H1 (cell line): ENCODE measurements at regions not wholly inside any gene's neighbourhood (a gene's known extent, or its start where the extent isn't known, plus 50 kb on each side); places are given as distances from the start of the nearest gene placed in this dataset.

Experiments used
- CTCF ChIA-PET: fragments of 300-600 bp; sonication (Branson Sonifier 250); formaldehyde crosslinking; loops from one replicate; lab custom pipeline; 2021; ENCODE audit not compliant: partially characterized antibody; lab: Charles Lee
- POLR2A ChIA-PET: fragments of 300-600 bp; sonication (Branson Sonifier 250); formaldehyde crosslinking; loops from one replicate; lab custom pipeline; 2021; ENCODE audit warnings: inconsistent platforms; ENCODE audit not compliant: partially characterized antibody; lab: Charles Lee
- DNase-seq, 2 experiments: peaks; one replicate each; pipeline versions ENCODE4 v3.0.0 to v3.0.0-alpha.2; 2010 to 2022; ENCODE audit warnings: low spot score in 2 of 2, low read depth in 1 of 2, mixed read lengths in 1 of 2
- FAIRE-seq: peaks from 2 replicates; lab custom pipeline; 2011; peaks lifted over from hg19 to GRCh38; lab: Jason Lieb, UNC
- H2AFZ ChIP-seq: 2 replicates; pipeline ENCODE4 v1.8.1; 2012; ENCODE audit warnings: low read length, inconsistent platforms
- H2AK5ac ChIP-seq: 2 replicates; pipeline ENCODE4 v1.6.1; 2013; ENCODE audit warnings: low read depth, low read length
- H2BK120ac ChIP-seq: replicated peaks from 2 replicates; pipeline ENCODE3; 2013; ENCODE audit warnings: low read depth, low read length, inconsistent platforms
- H2BK12ac ChIP-seq: 2 replicates; pipeline ENCODE4 v1.6.1; 2013; ENCODE audit warnings: low read depth, low read length
- H2BK15ac ChIP-seq: 2 replicates; pipeline ENCODE4 v1.6.1; 2013; ENCODE audit warnings: low read length
- H2BK20ac ChIP-seq: 2 replicates; pipeline ENCODE4 v1.6.1; 2013; ENCODE audit warnings: low read length
- H2BK5ac ChIP-seq: 2 replicates; pipeline ENCODE4 v1.6.1; 2013; ENCODE audit warnings: low read depth, low read length
- H3K14ac ChIP-seq: 2 replicates; pipeline ENCODE4 v1.6.1; 2013; ENCODE audit warnings: inconsistent platforms; ENCODE audit not compliant: insufficient read length
- H3K18ac ChIP-seq: 2 replicates; pipeline ENCODE4 v1.6.1; 2013; ENCODE audit warnings: low read length; ENCODE audit errors: extremely low read depth
- H3K23ac ChIP-seq: 2 replicates; pipeline ENCODE4 v1.6.1; 2013; ENCODE audit warnings: inconsistent platforms; ENCODE audit not compliant: insufficient read length
- H3K23me2 ChIP-seq: 2 replicates; pipeline ENCODE4 v1.6.1; 2013; ENCODE audit warnings: low read depth, low read length
- H3K27ac ChIP-seq: 2 replicates; pipeline ENCODE4 v1.6.1; 2011; ENCODE audit warnings: low read depth, low read length, inconsistent platforms
- H3K27me3 ChIP-seq, 4 experiments: replicated peaks in 1 of 4; 1 replicate in 1 of 4; 2 replicates in 3 of 4; pipeline versions ENCODE4 v1.6.1 to v1.8.1; 2011 to 2013; ENCODE audit warnings: low read length in 3 of 4, mild to moderate bottlenecking in 3 of 4, inconsistent platforms in 2 of 4, mixed read lengths in 2 of 4, moderate library complexity in 1 of 4; ENCODE audit not compliant: control insufficient read depth in 3 of 4, insufficient read depth in 3 of 4; ENCODE audit errors: extremely low read depth in 1 of 4
- H3K36me3 ChIP-seq, 4 experiments: 2 replicates each; pipeline versions ENCODE4 v1.6.1 to v1.8.1; 2011 to 2013; ENCODE audit warnings: mild to moderate bottlenecking in 4 of 4, low read length in 3 of 4, moderate library complexity in 2 of 4, control low read depth in 1 of 4, inconsistent platforms in 1 of 4; ENCODE audit not compliant: insufficient read depth in 4 of 4, control insufficient read depth in 2 of 4
- H3K4ac ChIP-seq: replicated peaks from 2 replicates; pipeline ENCODE3; 2013; ENCODE audit warnings: low read length, low read depth, mixed read lengths, inconsistent platforms; ENCODE audit not compliant: insufficient read length
- H3K4me1 ChIP-seq, 4 experiments: replicated peaks in 1 of 4; 1 replicate in 1 of 4; 2 replicates in 3 of 4; pipeline versions ENCODE4 v1.6.1 to v1.8.1; 2011 to 2013; ENCODE audit warnings: low read length in 3 of 4, inconsistent platforms in 2 of 4, mixed read lengths in 1 of 4; ENCODE audit not compliant: insufficient read depth in 4 of 4, control insufficient read depth in 3 of 4
- H3K4me2 ChIP-seq, 2 experiments: 2 replicates each; pipeline versions ENCODE4 v1.6.1 to v1.8.1; 2011 to 2013; ENCODE audit warnings: low read depth in 2 of 2, low read length in 2 of 2, control low read depth in 1 of 2, inconsistent platforms in 1 of 2, mild to moderate bottlenecking in 1 of 2; ENCODE audit not compliant: insufficient read depth in 1 of 2
- H3K4me3 ChIP-seq, 4 experiments: fragments of 200-600, 300-600 bp in 1 of 4; sonication (generic), shearing (Covaris generic), sonication (Bioruptor Twin) in 1 of 4; 2 replicates each; pipeline versions ENCODE4 v1.5.1 to v1.8.1; 2011 to 2016; ENCODE audit warnings: low read length in 4 of 4, low read depth in 3 of 4, control low read depth in 2 of 4, inconsistent platforms in 2 of 4, mild to moderate bottlenecking in 2 of 4, mixed read lengths in 1 of 4, moderate library complexity in 1 of 4; ENCODE audit not compliant: insufficient read depth in 2 of 4; ENCODE audit errors: extremely low read depth in 1 of 4
- H3K56ac ChIP-seq: replicated peaks from 2 replicates; pipeline ENCODE3; 2013; ENCODE audit warnings: low read depth, mild to moderate bottlenecking, mixed read lengths, low read length, inconsistent platforms; ENCODE audit not compliant: insufficient read length
- H3K79me1 ChIP-seq: 2 replicates; pipeline ENCODE4 v1.6.1; 2013; ENCODE audit warnings: low read depth, low read length, control low read depth
- H3K79me2 ChIP-seq, 2 experiments: 2 replicates each; pipeline versions ENCODE4 v1.6.1 to v1.8.1; 2012 to 2013; ENCODE audit warnings: low read length in 2 of 2, mild to moderate bottlenecking in 2 of 2, inconsistent platforms in 1 of 2; ENCODE audit not compliant: insufficient read depth in 2 of 2, control insufficient read depth in 1 of 2
- H3K9ac ChIP-seq, 4 experiments: replicated peaks in 1 of 4; 1 replicate in 1 of 4; 2 replicates in 3 of 4; pipeline versions ENCODE4 v1.6.1 to v1.8.1; 2011 to 2013; ENCODE audit warnings: low read depth in 3 of 4, low read length in 3 of 4, control low read depth in 2 of 4, mild to moderate bottlenecking in 2 of 4, moderate library complexity in 2 of 4, inconsistent platforms in 1 of 4; ENCODE audit errors: extremely low read depth in 1 of 4
- H3K9me3 ChIP-seq, 2 experiments: 2 replicates each; pipeline versions ENCODE4 v1.6.1 to v1.8.1; 2012 to 2013; ENCODE audit warnings: mild to moderate bottlenecking in 2 of 2, moderate library complexity in 2 of 2, control low read depth in 1 of 2, inconsistent platforms in 1 of 2, low read depth in 1 of 2, low read length in 1 of 2, mixed read lengths in 1 of 2; ENCODE audit not compliant: insufficient read depth in 2 of 2
- H4K20me1 ChIP-seq, 2 experiments: replicated peaks in 1 of 2; 2 replicates each; pipeline versions ENCODE3 to v1.8.1; 2011 to 2013; ENCODE audit warnings: inconsistent platforms in 2 of 2, low read length in 2 of 2, mild to moderate bottlenecking in 1 of 2; ENCODE audit not compliant: insufficient read depth in 2 of 2, control insufficient read depth in 1 of 2
- H4K5ac ChIP-seq: 2 replicates; pipeline ENCODE4 v1.6.1; 2013; ENCODE audit warnings: low read length, low read depth, mixed read lengths, inconsistent platforms; ENCODE audit not compliant: insufficient read length
- H4K8ac ChIP-seq: 2 replicates; pipeline ENCODE4 v1.8.0; 2013; ENCODE audit warnings: mild to moderate bottlenecking, moderate library complexity, low read length, inconsistent platforms; ENCODE audit not compliant: insufficient read depth; ENCODE audit errors: extremely low read depth
- H4K91ac ChIP-seq: replicated peaks from 2 replicates; pipeline ENCODE3; 2013; ENCODE audit warnings: low read length, mixed read lengths, inconsistent platforms; ENCODE audit not compliant: insufficient read length
- EGR1 ChIP-seq: IDR thresholded peaks from 2 replicates; pipeline ENCODE4 v1.6.1; 2011; ENCODE audit warnings: low read depth, low read length, borderline replicate concordance
- GTF2F1 ChIP-seq: IDR thresholded peaks from 2 replicates; pipeline ENCODE4 v1.6.1; 2012; ENCODE audit warnings: low read depth, low read length, improper control_type of control experiment, borderline replicate concordance
- NANOG ChIP-seq: IDR thresholded peaks from 2 replicates; pipeline ENCODE4 v1.6.1; 2011; ENCODE audit warnings: low read length, low read depth, mild to moderate bottlenecking, inconsistent platforms; ENCODE audit not compliant: insufficient read depth, poor library complexity, severe bottlenecking
- POLR2A ChIP-seq, 2 experiments: IDR thresholded peaks; 1 replicate in 1 of 2; 2 replicates in 1 of 2; pipeline ENCODE4 v1.6.1; 2011; ENCODE audit warnings: low read depth in 2 of 2, low read length in 2 of 2, mild to moderate bottlenecking in 2 of 2; ENCODE audit errors: control extremely low read depth in 1 of 2
- RXRA ChIP-seq: IDR thresholded peaks from 2 replicates; pipeline ENCODE4 v1.6.1; 2011; ENCODE audit warnings: low read depth, mild to moderate bottlenecking, low read length, moderate library complexity; ENCODE audit not compliant: insufficient read depth
- WGBS, 2 experiments: shearing (Covaris generic) in 1 of 2; methylation state at CpG; one replicate each; pipeline versions ENCODE4 v1.1.6 to v1.1.7; 2013 to 2015; ENCODE audit warnings: low lambda C conversion rate in 2 of 2, mixed read lengths in 2 of 2, inconsistent platforms in 1 of 2, low coverage in 1 of 2, missing lambda C conversion rate in 1 of 2; ENCODE audit not compliant: insufficient replicate concordance in 2 of 2, insufficient coverage in 1 of 2, insufficient read length in 1 of 2; ENCODE audit errors: extremely low coverage in 1 of 2, missing lambda C conversion rate in 1 of 2; 5-methylcytosine and 5-hydroxymethylcytosine counted together
- TF ChIP-seq, protein P1 (sequence below): IDR thresholded peaks from 2 replicates; pipeline ENCODE4 v1.6.1; 2012; ENCODE audit warnings: inconsistent platforms

- Histone ChIP-seq H3K4me1 (no peaks in the 10 kb centered on the region), H3K23me2 (no peaks in the 10 kb centered on the region), H2BK15ac (no peak overlapping the region), H4K91ac (no peak overlapping the region), H3K27ac (no peak overlapping the region), H3K27me3 (no peaks in the 10 kb centered on the region), H3K9ac (no peak overlapping the region), H2AK5ac (no peak overlapping the region), H3K79me2 (no peaks in the 10 kb centered on the region), H2AFZ (no peak overlapping the region), H3K23ac (no peak overlapping the region), H3K36me3 (no peaks in the 10 kb centered on the region), H3K14ac (no peak overlapping the region), H4K8ac (no peak overlapping the region), H2BK120ac (no peak overlapping the region), H3K9me3 (no peaks in the 10 kb centered on the region), H3K4me2 (no peak overlapping the region), H3K56ac (no peak overlapping the region), H3K4ac (no peak overlapping the region), H2BK12ac (no peak overlapping the region), H4K5ac (no peak overlapping the region), H2BK5ac (no peak overlapping the region), H3K79me1 (no peaks in the 10 kb centered on the region), H2BK20ac (no peak overlapping the region), H3K18ac (no peak overlapping the region), H4K20me1 (no peaks in the 10 kb centered on the region), H3K4me3 (no peak overlapping the region)
- TF ChIP-seq GTF2F1, result no peak
- TF ChIP-seq, protein P1, sequence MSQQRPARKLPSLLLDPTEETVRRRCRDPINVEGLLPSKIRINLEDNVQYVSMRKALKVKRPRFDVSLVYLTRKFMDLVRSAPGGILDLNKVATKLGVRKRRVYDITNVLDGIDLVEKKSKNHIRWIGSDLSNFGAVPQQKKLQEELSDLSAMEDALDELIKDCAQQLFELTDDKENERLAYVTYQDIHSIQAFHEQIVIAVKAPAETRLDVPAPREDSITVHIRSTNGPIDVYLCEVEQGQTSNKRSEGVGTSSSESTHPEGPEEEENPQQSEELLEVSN, result no peak
- TF ChIP-seq RXRA, result no peak
- TF ChIP-seq EGR1, result no peak
- TF ChIP-seq NANOG, result no peak
- TF ChIP-seq POLR2A (IDR thresholded peaks at IDR 0.05; ENCODE audit: control extremely low read depth in 1 of 2, low read depth in 2 of 2, low read length in 2 of 2), result no peak
- DNase-seq (no peak), FAIRE-seq (no peak)
- POLR2A ChIA-PET, result no interaction called here
- CTCF ChIA-PET, result interaction anchor here (2.5 kb wide), 1 partner anchor 14 kb away, joined by 12 read pairs; no protein-coding TSS in a partner anchor
- WGBS, 2 experiments, result 86% methylated on average over 5 of the region's 5 CpGs; no CpG with 5 or more reads in 1 of the 2 experiments
Observed at GRCh38 chr12:58554522-58555157, 365.7 kb downstream of the LRIG3 start.
